RWPE2 (cell line): ENCODE measurements at regions not wholly inside any gene's neighbourhood (a gene's known extent, or its start where the extent isn't known, plus 50 kb on each side); places are given as distances from the start of the nearest gene placed in this dataset.

Experiments used
- ATAC-seq: fragments of 200-7000 bp; cut with Tn5 transposase; 3 replicates; pipeline ENCODE4 v1.9.1; 2021; ENCODE audit warnings: low read depth
- DNase-seq: peaks from one replicate; pipeline ENCODE4 v3.0.0-alpha.2; 2020; ENCODE audit warnings: low spot score
- H3K27ac ChIP-seq: fragments of 450-650 bp; 2 replicates; pipeline ENCODE4 v1.5.1; 2017; ENCODE audit warnings: mild to moderate bottlenecking; ENCODE audit not compliant: poor library complexity, severe bottlenecking
- H3K27me3 ChIP-seq: fragments of 250-450 bp; sonication (Bioruptor Pico); 2 replicates; pipeline ENCODE4 v1.5.1; 2021; ENCODE audit warnings: mild to moderate bottlenecking, moderate library complexity; ENCODE audit not compliant: insufficient read depth, poor library complexity, severe bottlenecking
- H3K36me3 ChIP-seq: fragments of 250-450 bp; sonication (Bioruptor Pico); 2 replicates; pipeline ENCODE4 v1.5.1; 2020; ENCODE audit warnings: low read depth, mild to moderate bottlenecking, moderate library complexity
- H3K4me1 ChIP-seq: fragments of 250-450 bp; sonication (Bioruptor Pico); 2 replicates; pipeline ENCODE4 v1.5.1; 2021; ENCODE audit warnings: mild to moderate bottlenecking, moderate library complexity; ENCODE audit not compliant: insufficient read depth, poor library complexity, severe bottlenecking
- H3K4me3 ChIP-seq: fragments of 250-450 bp; sonication (Bioruptor Pico); 2 replicates; pipeline ENCODE4 v1.5.1; 2021; ENCODE audit warnings: mild to moderate bottlenecking, moderate library complexity; ENCODE audit not compliant: severe bottlenecking
- H3K9me3 ChIP-seq: fragments of 250-450 bp; sonication (Bioruptor Pico); 2 replicates; pipeline ENCODE4 v1.5.1; 2021; ENCODE audit warnings: mild to moderate bottlenecking, moderate library complexity; ENCODE audit not compliant: severe bottlenecking
- CTCF ChIP-seq: fragments of 450-650 bp; IDR thresholded peaks from one replicate; pipeline ENCODE4 v1.5.1; 2017; ENCODE audit warnings: mild to moderate bottlenecking, moderate library complexity; ENCODE audit not compliant: poor library complexity, severe bottlenecking

- no peak for TF ChIP-seq CTCF
- no peaks in the 10 kb centered on the region for H3K27me3 ChIP-seq
- no peaks in the 10 kb centered on the region for H3K9me3 ChIP-seq
- ATAC-seq, result peak; percentile 35; the same call in 2 of the 3 replicates
- peak overlapping the region; percentile 35 for H3K27ac ChIP-seq
- no peak for DNase-seq
- peaks cover 11% of the 10 kb centered on the region for H3K4me1 ChIP-seq
- H3K4me3 ChIP-seq, result no peak overlapping the region
- no peaks in the 10 kb centered on the region for H3K36me3 ChIP-seq
Observed at GRCh38 chr6:1461736-1462135, 72.4 kb downstream of the FOXF2 start.

GRCh38 chr6:1463275-1463674 is 73.9 kb downstream of the FOXF2 start:
- TF ChIP-seq CTCF, result no peak
- H3K27ac ChIP-seq, result no peak overlapping the region
- ATAC-seq (no peak), DNase-seq (no peak)
- no peaks in the 10 kb centered on the region for H3K9me3 ChIP-seq
- no peaks in the 10 kb centered on the region for H3K36me3 ChIP-seq
- H3K27me3 ChIP-seq, result no peaks in the 10 kb centered on the region
- peaks cover 11% of the 10 kb centered on the region for H3K4me1 ChIP-seq
- H3K4me3 ChIP-seq, result no peak overlapping the region

GRCh38 chr6:1463751-1464426 is 74.5 kb downstream of the FOXF2 start:
- no peak for ATAC-seq
- H3K27me3 ChIP-seq, result no peaks in the 10 kb centered on the region
- no peaks in the 10 kb centered on the region for H3K36me3 ChIP-seq
- no peak for DNase-seq
- no peaks in the 10 kb centered on the region for H3K9me3 ChIP-seq
- no peak for TF ChIP-seq CTCF
- H3K27ac ChIP-seq, result no peak overlapping the region
- peaks cover 11% of the 10 kb centered on the region for H3K4me1 ChIP-seq
- H3K4me3 ChIP-seq, result no peak overlapping the region

- no peaks in the 10 kb centered on the region for H3K36me3 ChIP-seq
- H3K4me3 ChIP-seq, result no peak overlapping the region
- ATAC-seq, result no peak
- H3K9me3 ChIP-seq, result no peaks in the 10 kb centered on the region
- H3K4me1 ChIP-seq, result peaks cover 11% of the 10 kb centered on the region
- DNase-seq, result no peak
- TF ChIP-seq CTCF, result no peak
- no peak overlapping the region for H3K27ac ChIP-seq
- no peaks in the 10 kb centered on the region for H3K27me3 ChIP-seq
Observed at GRCh38 chr6:1464781-1465370, 75.5 kb downstream of the FOXF2 start.

GRCh38 chr6:1468126-1468525 is 78.8 kb downstream of the FOXF2 start:
- Histone ChIP-seq H3K27me3 (no peaks in the 10 kb centered on the region), H3K4me3 (no peak overlapping the region), H3K36me3 (no peaks in the 10 kb centered on the region), H3K27ac (no peak overlapping the region), H3K9me3 (no peaks in the 10 kb centered on the region), H3K4me1 (no peaks in the 10 kb centered on the region)
- DNase-seq, result no peak
- ATAC-seq, result no peak
- no peak for TF ChIP-seq CTCF
